ENCODE measurements at regions not wholly inside any gene's neighbourhood (a gene's known extent, or its start where the extent isn't known, plus 50 kb on each side); places are given as distances from the start of the nearest gene placed in this dataset.
A peak's percentile ranks its signal among the peaks of the same experiment; 100 is the strongest.

- DNase-seq (ENCODE audit: extremely low read depth in 1 of 11, low read depth in 9 of 11, low spot score in 4 of 11): no peak
Measured at GRCh38 chr17:69713815-69714214, 299.3 kb downstream of the MAP2K6 start.

DNA sequence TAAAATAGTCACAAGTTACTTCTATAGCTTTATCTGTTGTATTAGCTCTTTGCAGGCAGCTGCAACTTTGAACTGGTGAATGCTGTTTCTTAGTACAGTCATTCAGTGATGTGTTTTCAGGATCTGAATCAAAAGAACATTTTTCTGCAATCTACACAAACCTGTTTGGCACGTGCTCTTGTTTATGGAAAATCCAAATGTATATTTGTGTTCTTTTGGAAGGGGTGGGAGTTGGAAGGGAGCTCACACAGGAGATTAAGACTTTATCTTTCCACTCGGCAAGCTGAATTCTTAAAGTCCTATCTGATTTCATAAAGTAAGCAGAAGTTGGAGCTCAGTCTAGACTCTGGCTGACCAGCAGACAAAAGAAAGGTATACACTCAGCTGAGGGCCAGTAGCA, 300.2 kb downstream of the MAP2K6 start:
- DNase-seq (ENCODE audit: extremely low read depth in 1 of 11, low read depth in 9 of 11, low spot score in 4 of 11): no peak

- DNase-seq (ENCODE audit: extremely low read depth in 1 of 11, low read depth in 9 of 11, low spot score in 4 of 11): no peak
Measured at GRCh38 chr17:69715656-69716055, 301.2 kb downstream of the MAP2K6 start.

- DNase-seq (ENCODE audit: extremely low read depth in 1 of 11, low read depth in 9 of 11, low spot score in 4 of 11): peak in 1 of 11 donors; percentile 48
Measured at GRCh38 chr17:69716556-69716955, 302.1 kb downstream of the MAP2K6 start.

GRCh38 chr17:69717214-69717613, 302.7 kb downstream of the MAP2K6 start:
- no peak for DNase-seq (ENCODE audit: extremely low read depth in 1 of 11, low read depth in 9 of 11, low spot score in 4 of 11)

DNA sequence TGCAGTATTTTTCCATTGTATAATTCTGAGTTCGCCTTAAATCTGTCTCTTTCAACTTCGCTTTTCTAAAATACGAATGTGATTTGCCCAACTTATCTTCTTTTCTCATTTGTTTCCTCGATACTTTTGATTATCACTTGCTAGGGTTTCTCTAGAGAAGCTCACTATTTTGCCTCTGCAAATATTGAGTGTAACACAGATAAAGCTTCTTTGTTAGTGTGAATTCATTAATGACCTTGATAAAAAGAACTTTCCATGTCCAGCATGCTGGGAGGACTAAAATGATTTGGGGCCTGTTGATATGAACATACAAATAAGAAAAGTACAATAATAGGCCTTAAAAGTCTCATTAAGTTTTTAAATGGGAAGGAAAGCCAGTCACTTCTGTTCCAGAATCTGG, 303.3 kb downstream of the MAP2K6 start:
- DNase-seq (ENCODE audit: extremely low read depth in 1 of 11, low read depth in 9 of 11, low spot score in 4 of 11): no peak

- no peak for DNase-seq (ENCODE audit: extremely low read depth in 1 of 11, low read depth in 9 of 11, low spot score in 4 of 11)
Measured at GRCh38 chr17:69719474-69720048, 305.1 kb downstream of the MAP2K6 start.

GRCh38 chr17:69722518-69722917, 308.0 kb downstream of the MAP2K6 start:
- no peak for DNase-seq (ENCODE audit: extremely low read depth in 1 of 11, low read depth in 9 of 11, low spot score in 4 of 11)

GRCh38 chr17:69723316-69723715, 308.8 kb downstream of the MAP2K6 start:
- no peak for DNase-seq (ENCODE audit: extremely low read depth in 1 of 11, low read depth in 9 of 11, low spot score in 4 of 11)

- DNase-seq (ENCODE audit: extremely low read depth in 1 of 11, low read depth in 9 of 11, low spot score in 4 of 11): no peak
Measured at GRCh38 chr17:69723741-69724140, 309.2 kb downstream of the MAP2K6 start.

GRCh38 chr17:69724238-69724637, 309.7 kb downstream of the MAP2K6 start:
- DNase-seq (ENCODE audit: extremely low read depth in 1 of 11, low read depth in 9 of 11, low spot score in 4 of 11): no peak

DNA sequence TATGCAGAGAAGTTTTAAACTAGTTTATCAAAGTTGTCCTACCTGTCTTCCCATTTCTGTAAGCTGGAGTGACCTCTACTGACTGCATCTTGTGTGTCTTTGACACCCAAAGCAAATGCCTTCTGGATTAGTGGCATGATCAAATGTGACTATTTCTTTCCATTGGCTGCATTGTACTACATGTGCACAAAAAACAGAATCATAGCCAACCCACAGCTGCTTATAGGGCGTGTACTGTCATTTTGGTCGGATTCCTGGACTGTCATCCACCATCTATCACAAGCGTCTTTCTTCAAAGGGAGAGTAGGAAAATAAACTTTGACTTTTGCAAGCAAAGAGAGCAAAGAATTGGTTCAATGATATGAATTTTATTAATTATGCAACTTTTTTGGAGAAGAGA, 310.6 kb downstream of the MAP2K6 start:
- DNase-seq (ENCODE audit: extremely low read depth in 1 of 11, low read depth in 9 of 11, low spot score in 4 of 11): no peak

- no peak for DNase-seq (ENCODE audit: extremely low read depth in 1 of 11, low read depth in 9 of 11, low spot score in 4 of 11)
Measured at GRCh38 chr17:69728816-69729215, 314.3 kb downstream of the MAP2K6 start.

DNA sequence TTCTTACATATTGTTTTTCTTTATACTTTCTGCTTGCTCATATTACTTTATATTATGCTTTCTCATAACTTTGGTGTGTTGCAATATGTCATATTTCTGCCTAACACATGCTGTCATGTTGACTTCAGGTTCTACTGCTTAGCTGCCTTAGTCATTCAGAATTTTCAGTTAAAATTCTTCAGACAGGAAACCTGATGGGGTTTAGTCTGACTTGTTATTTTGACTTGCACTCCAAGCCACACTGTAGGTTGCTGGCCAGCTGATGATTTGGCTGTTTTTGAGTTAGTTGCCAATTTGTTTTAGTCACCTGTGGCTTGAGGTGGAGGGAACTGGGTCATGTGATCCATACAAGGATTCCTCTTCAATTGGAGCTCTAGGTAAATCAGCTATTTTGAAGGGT, 315.4 kb downstream of the MAP2K6 start:
- DNase-seq (ENCODE audit: extremely low read depth in 1 of 11, low read depth in 9 of 11, low spot score in 4 of 11): no peak

DNA sequence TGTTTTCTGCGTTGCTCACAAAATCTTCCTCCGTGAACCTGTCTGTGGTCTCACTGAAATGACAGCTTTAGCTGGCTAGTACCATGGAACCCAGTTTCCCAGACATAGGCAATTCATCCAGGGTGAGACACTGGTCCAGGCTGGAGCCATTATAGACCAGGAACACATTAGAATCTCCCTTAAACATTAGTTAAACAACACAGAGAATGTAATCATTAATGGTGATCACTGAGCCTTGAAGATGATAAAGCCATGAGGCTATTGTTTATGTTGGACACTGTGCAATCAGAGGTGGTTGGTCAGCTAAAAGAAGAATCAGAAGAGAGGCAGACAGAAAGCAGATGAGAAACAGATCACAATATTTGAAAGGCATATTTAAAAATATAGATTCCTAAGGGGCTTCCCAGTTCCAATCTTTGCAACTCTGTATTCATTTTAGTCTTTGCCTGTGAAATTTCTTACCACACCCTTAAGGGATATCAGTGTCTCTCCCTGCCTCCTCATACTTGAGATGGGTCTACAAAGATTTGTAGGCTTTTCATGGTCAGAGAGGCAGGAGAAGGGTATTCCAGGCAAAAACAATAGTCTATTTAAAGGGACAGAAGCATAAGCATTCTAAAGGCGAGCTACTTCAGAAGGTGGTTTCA, 317.9 kb downstream of the MAP2K6 start:
- DNase-seq (ENCODE audit: extremely low read depth in 1 of 11, low read depth in 9 of 11, low spot score in 4 of 11): peak in 1 of 11 donors; percentile 43

GRCh38 chr17:69733171-69734012, 318.9 kb downstream of the MAP2K6 start:
- no peak for DNase-seq (ENCODE audit: extremely low read depth in 1 of 11, low read depth in 9 of 11, low spot score in 4 of 11)

DNA sequence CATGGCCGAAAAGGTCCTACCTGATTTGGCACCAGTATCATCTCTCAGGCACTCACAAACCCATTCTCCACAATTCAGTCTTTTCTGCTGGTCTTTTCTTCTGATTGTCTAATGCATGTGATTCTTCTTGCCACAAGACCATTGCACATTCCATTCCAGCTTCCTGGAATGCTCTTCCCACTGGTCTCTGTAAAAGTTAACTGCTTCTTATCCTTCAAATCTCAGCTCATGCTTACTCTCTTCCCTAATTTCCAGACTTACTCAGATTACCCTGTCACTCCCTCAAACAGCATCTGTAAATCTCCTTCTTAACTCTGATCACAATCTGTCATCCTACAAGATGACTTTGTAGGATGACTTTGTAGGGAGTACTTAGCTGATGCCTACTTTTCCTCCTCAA, 320.2 kb downstream of the MAP2K6 start:
- no peak for DNase-seq (ENCODE audit: extremely low read depth in 1 of 11, low read depth in 9 of 11, low spot score in 4 of 11)

DNA sequence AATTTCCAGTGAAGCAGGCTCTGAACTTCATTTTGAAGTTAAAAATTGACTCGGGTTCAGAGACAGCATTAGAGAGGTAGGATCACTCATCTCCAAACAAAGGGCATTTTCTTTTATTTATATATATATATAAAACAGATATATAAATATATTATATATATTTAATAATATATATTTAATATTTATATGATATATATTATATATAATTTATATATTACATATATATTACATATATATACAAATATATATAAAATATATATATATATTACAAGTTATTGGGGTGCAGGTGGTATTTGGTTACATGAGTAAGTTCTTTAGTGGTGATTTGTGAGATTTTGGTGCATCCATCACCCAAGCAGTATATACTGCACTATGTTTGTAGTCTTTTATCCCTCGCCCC, 320.8 kb downstream of the MAP2K6 start:
- no peak for DNase-seq (ENCODE audit: extremely low read depth in 1 of 11, low read depth in 9 of 11, low spot score in 4 of 11)

DNA sequence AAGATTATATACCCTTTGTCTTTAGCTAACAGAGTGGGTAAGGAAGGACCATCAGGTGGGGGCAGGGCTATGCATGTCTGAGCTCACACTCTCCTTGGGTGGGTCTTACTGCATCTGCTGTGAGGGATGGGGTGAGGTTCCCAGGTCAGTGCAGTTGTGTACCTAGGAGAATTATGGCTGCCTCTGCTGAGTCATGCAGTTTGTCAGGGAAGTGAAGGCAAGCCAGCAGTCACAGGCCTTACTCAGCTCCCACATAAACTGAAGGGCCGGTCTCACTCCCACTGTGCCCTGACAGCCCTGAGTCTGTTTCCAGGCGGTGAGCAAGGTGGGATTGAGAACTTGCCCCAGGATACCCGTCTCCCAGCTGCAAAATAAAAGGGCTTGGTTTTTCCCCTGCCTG, 328.6 kb downstream of the MAP2K6 start:
- no peak for DNase-seq (ENCODE audit: extremely low read depth in 1 of 11, low read depth in 9 of 11, low spot score in 4 of 11)

DNA sequence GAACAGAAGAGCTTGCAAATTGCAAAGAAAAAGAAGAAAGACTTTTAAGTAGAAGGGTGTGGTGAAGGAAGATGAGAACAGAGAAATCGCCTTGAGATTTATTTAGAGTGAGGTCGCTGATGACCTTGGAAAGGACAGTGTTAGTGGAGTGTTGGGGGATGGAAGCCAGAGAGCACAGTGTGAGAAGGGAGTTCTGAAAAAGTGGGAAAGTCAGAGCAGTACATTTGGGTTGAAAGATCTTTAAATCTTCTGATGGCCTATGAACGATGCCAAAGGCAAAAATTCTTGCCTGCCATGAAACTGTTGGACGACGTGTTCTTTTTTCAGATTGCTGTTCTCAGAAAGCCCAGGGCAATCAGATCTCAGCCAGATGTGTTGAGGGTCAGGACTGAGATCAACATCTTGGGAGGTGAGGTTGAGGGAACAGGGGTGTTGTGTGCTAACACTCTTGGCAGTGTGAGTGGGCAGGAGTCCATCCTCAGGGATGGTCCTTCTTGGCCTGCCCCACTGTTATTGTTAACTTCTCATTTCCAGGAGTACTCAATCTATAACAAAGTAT, 330.1 kb downstream of the MAP2K6 start:
- DNase-seq (ENCODE audit: extremely low read depth in 1 of 11, low read depth in 9 of 11, low spot score in 4 of 11): no peak
